Smooth muscle cell (in vitro differentiated cells): ENCODE measurements at regions not wholly inside any gene's neighbourhood (a gene's known extent, or its start where the extent isn't known, plus 50 kb on each side); places are given as distances from the start of the nearest gene placed in this dataset.

ENCODE experiments used
- DNase-seq: peaks from one replicate; lab custom pipeline; 2025; ENCODE audit not compliant: unreplicated experiment; lab: John Stamatoyannopoulos, UW
- H2AFZ ChIP-seq: fragments of 200-600 bp; sonication (generic); 2 replicates; pipeline ENCODE4 v1.6.0; 2016; ENCODE audit warnings: antibody characterized with exemption, low read depth, mild to moderate bottlenecking
- H3F3A ChIP-seq: fragments of 200-600 bp; sonication (generic); 2 replicates; pipeline ENCODE4 v1.6.0; 2017; ENCODE audit warnings: antibody characterized with exemption, low read depth
- H3K27ac ChIP-seq: fragments of 200-600 bp; sonication (generic); 2 replicates; pipeline ENCODE4 v1.5.1; 2016; ENCODE audit warnings: low read depth, mild to moderate bottlenecking
- H3K27me3 ChIP-seq: fragments of 200-600 bp; sonication (generic); 2 replicates; pipeline ENCODE4 v1.6.1; 2016; ENCODE audit warnings: low read depth, mild to moderate bottlenecking
- H3K36me3 ChIP-seq: fragments of 200-600 bp; sonication (generic); 2 replicates; pipeline ENCODE4 v1.5.1; 2016; ENCODE audit warnings: low read depth
- H3K4me1 ChIP-seq: fragments of 200-600 bp; sonication (generic); 2 replicates; pipeline ENCODE4 v1.5.1; 2016; ENCODE audit warnings: low read depth
- H3K4me2 ChIP-seq: fragments of 200-600 bp; sonication (generic); 2 replicates; pipeline ENCODE4 v1.6.0; 2016; ENCODE audit warnings: mild to moderate bottlenecking
- H3K4me3 ChIP-seq: fragments of 200-600 bp; sonication (generic); 2 replicates; pipeline ENCODE4 v1.5.1; 2016; ENCODE audit warnings: mild to moderate bottlenecking
- H3K79me2 ChIP-seq: fragments of 200-600 bp; sonication (generic); 2 replicates; pipeline ENCODE4 v1.6.0; 2016; ENCODE audit warnings: low read depth, mild to moderate bottlenecking
- H3K9ac ChIP-seq: fragments of 200-600 bp; sonication (generic); 2 replicates; pipeline ENCODE4 v1.6.0; 2016; ENCODE audit warnings: low read depth
- H3K9me3 ChIP-seq: fragments of 200-600 bp; sonication (generic); replicated peaks from 2 replicates; pipeline ENCODE4 v1.5.1; 2016; ENCODE audit warnings: low read depth
- H4K20me1 ChIP-seq: fragments of 200-600 bp; sonication (generic); 2 replicates; pipeline ENCODE4 v1.6.0; 2016; ENCODE audit warnings: low read depth
- WGBS: methylation state at CpG from one replicate; pipeline ENCODE4 v1.1.7; 2016; ENCODE audit warnings: low lambda C conversion rate; 5-methylcytosine and 5-hydroxymethylcytosine counted together
- TF ChIP-seq, protein P1 (sequence below): fragments of 200-600 bp; sonication (generic); IDR thresholded peaks from 2 replicates; pipeline ENCODE4 v1.5.1; 2017; ENCODE audit warnings: borderline replicate concordance, mild to moderate bottlenecking, antibody characterized with exemption; ENCODE audit not compliant: insufficient read depth, poor library complexity, severe bottlenecking

GRCh38 chr13:42490676-42491075 lies 83.3 kb upstream of the TNFSF11 start:
- H3F3A ChIP-seq: no peaks in the 10 kb centered on the region
- 62% methylated on average over 5 of the region's 5 CpGs for WGBS
- H3K4me2 ChIP-seq: no peak overlapping the region
- H3K4me3 ChIP-seq: no peak overlapping the region
- no peak for DNase-seq
- H3K79me2 ChIP-seq: no peaks in the 10 kb centered on the region
- H3K4me1 ChIP-seq: peaks cover 10% of the 10 kb centered on the region
- no peaks in the 10 kb centered on the region for H4K20me1 ChIP-seq
- H3K9me3 ChIP-seq: no peaks in the 10 kb centered on the region
- no peak overlapping the region for H2AFZ ChIP-seq
- H3K27me3 ChIP-seq: no peaks in the 10 kb centered on the region
- no peak overlapping the region for H3K27ac ChIP-seq
- TF ChIP-seq, protein P1, sequence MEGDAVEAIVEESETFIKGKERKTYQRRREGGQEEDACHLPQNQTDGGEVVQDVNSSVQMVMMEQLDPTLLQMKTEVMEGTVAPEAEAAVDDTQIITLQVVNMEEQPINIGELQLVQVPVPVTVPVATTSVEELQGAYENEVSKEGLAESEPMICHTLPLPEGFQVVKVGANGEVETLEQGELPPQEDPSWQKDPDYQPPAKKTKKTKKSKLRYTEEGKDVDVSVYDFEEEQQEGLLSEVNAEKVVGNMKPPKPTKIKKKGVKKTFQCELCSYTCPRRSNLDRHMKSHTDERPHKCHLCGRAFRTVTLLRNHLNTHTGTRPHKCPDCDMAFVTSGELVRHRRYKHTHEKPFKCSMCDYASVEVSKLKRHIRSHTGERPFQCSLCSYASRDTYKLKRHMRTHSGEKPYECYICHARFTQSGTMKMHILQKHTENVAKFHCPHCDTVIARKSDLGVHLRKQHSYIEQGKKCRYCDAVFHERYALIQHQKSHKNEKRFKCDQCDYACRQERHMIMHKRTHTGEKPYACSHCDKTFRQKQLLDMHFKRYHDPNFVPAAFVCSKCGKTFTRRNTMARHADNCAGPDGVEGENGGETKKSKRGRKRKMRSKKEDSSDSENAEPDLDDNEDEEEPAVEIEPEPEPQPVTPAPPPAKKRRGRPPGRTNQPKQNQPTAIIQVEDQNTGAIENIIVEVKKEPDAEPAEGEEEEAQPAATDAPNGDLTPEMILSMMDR: no peak
- no peak overlapping the region for H3K9ac ChIP-seq
- H3K36me3 ChIP-seq: no peaks in the 10 kb centered on the region

DNA sequence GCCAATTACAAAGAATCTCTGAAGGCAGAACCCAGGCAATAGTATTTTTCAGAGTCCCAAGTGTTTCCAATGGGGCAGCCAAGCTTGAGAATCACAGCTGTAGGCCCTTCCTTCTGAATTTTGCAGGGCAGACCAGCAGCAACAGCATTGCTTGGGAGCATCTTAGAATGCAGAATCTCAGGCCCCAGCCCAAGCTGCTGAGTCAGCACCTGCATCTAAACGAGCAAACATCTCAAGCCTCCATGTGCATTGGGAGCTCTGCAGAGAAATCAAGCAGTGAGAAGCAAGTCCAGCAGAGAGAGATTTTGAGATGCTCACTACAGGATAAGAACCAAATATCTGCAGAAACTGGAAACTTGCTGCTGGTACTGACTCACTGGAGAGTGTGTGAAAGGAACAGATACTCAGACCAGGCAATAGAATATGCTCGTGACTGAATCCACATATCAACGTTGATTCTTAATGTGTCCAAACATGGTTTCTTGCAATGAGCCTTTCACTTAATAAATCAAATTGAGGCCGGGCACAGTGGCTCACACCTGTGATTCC lies 81.5 kb upstream of the TNFSF11 start:
- Histone ChIP-seq H3K4me3 (no peak overlapping the region), H4K20me1 (no peaks in the 10 kb centered on the region), H3K79me2 (no peaks in the 10 kb centered on the region), H2AFZ (no peak overlapping the region), H3F3A (no peaks in the 10 kb centered on the region), H3K9me3 (no peaks in the 10 kb centered on the region), H3K4me1 (no peaks in the 10 kb centered on the region), H3K27me3 (no peaks in the 10 kb centered on the region), H3K36me3 (no peaks in the 10 kb centered on the region), H3K27ac (no peak overlapping the region), H3K9ac (no peak overlapping the region), H3K4me2 (no peak overlapping the region)
- TF ChIP-seq, protein P1: no peak
- no peak for DNase-seq
- WGBS: 84% methylated on average over 4 of the region's 4 CpGs

DNA sequence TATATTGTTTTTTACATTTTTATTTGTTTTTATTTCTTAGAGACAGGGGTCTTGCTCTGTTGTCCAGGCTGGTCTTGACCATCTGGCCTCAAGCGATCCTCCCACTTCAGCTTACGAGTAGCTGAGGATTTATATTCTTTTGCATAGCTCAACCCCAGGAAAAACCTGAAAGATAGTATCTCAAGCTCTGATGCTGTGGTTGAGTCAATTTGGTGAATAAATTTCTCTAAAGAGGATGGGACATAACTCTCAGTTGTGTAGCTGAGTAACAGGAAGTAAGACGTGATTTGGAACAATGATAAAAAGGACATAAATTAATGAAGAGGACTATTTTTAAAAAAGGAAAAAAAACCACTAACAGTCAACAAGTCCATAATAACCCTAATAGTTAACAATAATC lies 79.8 kb upstream of the TNFSF11 start:
- no peaks in the 10 kb centered on the region for H3K36me3 ChIP-seq
- TF ChIP-seq, protein P1: no peak
- no peak overlapping the region for H3K4me2 ChIP-seq
- 83% methylated on average over 3 of the region's 3 CpGs for WGBS
- no peaks in the 10 kb centered on the region for H3K4me1 ChIP-seq
- no peak overlapping the region for H3K9ac ChIP-seq
- no peak overlapping the region for H3K4me3 ChIP-seq
- no peaks in the 10 kb centered on the region for H3K9me3 ChIP-seq
- H3K79me2 ChIP-seq: no peaks in the 10 kb centered on the region
- H3K27ac ChIP-seq: no peak overlapping the region
- no peak for DNase-seq
- no peaks in the 10 kb centered on the region for H4K20me1 ChIP-seq
- H3K27me3 ChIP-seq: no peaks in the 10 kb centered on the region
- H3F3A ChIP-seq: no peaks in the 10 kb centered on the region
- H2AFZ ChIP-seq: no peak overlapping the region

DNA sequence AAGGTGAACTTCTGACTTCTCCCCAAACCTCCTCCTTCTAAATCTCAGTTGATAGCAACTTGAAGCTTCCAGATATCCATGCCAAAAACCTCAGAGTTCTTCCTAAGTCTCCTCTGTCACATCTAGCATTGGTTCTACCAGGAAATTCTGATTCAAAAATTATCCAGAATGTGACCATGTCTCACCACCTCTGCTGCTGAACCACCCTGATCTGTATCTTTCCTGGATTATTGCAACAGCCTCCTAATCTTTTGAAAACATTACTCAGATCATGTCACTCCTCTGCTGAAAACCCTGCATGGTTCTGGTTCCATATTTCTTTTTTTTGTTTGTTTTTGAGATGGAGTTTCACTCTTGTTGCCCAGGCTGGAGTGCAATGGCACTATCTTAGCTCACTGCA lies 78.7 kb upstream of the TNFSF11 start:
- Histone ChIP-seq H3K27me3 (no peaks in the 10 kb centered on the region), H4K20me1 (no peaks in the 10 kb centered on the region), H3K4me1 (no peaks in the 10 kb centered on the region), H3K9ac (no peak overlapping the region), H3K27ac (no peak overlapping the region), H3K79me2 (no peaks in the 10 kb centered on the region), H3K36me3 (no peaks in the 10 kb centered on the region), H3F3A (no peaks in the 10 kb centered on the region), H2AFZ (no peak overlapping the region), H3K4me3 (no peak overlapping the region), H3K4me2 (no peak overlapping the region), H3K9me3 (no peaks in the 10 kb centered on the region)
- no peak for DNase-seq
- TF ChIP-seq, protein P1: no peak
